Right renal pelvis (tissue), 4 donors: ENCODE measurements at regions not wholly inside any gene's neighbourhood (a gene's known extent, or its start where the extent isn't known, plus 50 kb on each side); places are given as distances from the start of the nearest gene placed in this dataset.

Experiments
- DNase-seq, 4 donors: peaks; one replicate each; pipeline ENCODE4 v3.0.0-alpha.2; 2013; ENCODE audit warnings: low read depth in 4 of 4, low spot score in 3 of 4, missing footprints in 1 of 4

DNA sequence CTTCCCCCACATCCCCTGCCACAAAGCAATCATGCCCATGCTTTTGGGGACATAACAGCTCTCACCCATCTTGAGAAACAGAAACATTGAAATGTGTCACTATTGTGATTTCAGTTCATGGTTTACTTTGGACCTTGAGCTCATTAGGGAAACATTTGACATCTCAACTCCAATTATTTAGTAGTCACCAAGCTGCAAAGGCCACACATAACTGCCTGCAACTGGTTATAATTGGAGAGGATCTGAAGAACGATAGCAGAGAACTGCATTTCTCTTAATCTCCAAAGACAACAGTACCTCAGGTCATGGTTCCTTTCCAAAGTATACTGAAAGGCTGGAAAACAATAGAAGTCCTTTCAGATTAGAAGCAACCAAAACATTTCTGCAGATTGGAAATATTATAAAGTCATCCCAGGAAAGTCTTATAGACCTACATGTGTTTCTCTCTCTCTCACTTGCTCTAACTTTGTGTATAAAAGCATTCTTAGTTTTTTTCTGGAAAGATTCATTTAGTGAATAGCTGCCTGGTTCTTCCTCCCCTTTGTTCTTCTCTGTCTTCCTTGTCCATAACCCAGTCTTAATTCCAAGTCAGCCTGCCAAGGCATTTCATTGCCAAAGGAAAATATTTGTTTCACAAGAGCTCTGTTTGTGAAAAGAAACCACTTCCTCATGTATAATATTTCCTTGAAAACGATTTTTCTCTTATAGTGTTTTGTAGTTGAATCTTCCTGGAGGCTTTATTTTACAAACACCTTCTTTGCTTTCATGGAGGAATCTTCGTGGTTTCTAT lies 426.8 kb downstream of the ADGRL2 start:
- no peak for DNase-seq

DNA sequence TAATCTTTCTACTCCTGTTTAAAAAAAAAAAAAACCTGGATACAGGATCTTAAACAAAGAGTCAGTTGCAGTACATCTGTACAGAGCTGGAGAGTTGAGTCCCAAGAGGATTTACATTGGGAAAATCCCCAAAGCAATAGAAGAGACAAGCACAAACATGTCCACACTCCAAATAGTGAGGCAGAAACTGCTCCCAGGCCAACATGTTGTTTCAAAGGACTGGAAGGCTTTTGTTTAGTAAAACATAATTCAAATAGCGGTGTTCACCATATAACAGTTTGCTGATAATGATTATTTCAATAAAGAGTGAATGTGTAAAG lies 425.4 kb downstream of the ADGRL2 start:
- DNase-seq = no peak

DNA sequence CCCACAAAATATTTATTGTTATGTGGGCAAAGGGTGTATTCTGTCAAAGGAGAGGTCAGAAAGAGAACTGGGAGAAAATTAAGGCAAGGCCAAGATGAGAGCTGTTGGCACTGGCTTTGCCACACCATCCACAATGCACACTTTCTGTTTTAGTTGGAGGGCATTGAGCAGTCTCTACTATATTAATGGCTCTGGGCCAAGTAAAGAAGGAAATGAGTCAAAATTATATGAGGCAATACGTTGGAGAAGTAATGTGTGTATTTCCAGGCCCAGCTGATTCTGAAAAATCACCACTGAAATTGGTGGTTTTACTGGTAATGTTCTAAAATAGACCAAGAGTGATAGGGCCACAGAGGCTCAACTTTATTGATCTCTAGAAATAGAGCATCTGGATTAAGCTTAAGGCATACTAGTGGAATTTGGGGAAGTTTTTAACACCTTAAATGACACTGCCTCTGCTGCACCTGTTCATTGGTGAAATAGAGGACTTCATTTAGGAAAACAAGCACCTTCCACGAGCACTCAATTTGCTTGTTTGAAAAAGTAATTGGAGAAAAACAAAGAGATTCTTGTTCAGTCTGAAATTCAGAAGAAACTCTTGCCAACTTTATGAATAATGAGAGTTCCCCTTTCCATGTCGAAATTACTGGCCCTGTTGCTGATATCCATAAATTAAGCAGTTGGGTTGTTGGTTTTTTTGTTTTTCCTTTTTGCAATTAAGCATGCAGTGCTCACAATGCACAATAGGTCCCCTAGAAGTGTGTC lies 424.9 kb downstream of the ADGRL2 start:
- DNase-seq = no peak

DNA sequence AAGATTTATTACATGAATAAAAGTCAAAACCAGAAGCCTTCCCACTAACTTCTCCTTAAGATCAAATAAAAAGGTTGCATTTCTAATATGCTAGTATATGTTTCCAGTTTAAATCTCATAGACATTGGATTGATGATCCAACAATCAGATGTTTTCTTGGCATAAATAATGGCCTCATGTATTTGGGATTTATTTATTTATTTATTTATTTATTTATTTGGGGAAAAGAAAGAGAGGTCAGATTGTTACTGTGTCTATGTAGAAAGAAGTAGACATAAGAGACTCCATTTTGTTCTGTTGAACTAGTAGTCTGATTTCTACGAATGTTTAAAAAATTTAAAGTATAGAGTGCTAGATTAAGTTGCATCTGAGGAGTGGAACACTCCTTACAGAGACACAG lies 422.4 kb downstream of the ADGRL2 start:
- DNase-seq = no peak

DNA sequence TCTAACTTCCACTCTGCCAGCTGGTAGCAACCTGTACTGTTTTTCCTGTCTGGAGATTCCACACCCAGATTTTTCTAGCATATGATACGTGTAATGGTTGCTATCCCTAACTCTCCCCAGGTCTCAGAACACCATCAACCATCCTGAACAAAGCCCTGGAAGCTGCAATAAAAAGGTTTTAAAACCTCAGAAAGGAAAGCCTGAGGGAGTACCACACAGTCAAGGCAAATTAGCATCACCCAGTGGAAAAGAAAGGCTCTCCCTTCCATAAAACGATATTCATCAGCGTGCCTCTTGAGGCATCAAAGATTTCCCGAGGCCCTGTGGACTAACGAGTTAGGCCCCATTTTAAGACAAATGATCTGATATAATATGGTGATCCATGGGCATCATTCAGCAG lies 421.0 kb downstream of the ADGRL2 start:
- no peak for DNase-seq

DNA sequence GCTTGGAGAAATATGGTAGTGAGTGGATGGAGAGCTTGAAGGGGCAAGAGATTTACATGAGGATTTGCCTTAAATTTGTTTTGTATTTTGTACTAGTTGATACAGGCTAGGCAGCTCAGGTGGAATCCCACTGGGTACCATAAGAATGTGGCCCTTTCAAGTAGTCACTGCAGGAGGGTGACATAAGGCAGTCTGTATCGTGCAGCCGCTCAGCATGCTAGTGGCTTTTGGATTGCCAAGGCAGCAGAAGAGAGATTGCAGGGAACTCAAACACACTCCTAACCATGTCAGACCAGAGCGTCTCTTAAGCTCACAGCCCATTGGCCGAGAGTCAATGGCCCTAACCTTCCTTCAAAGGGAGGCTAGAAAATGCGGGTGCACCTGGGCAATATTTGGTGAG lies 420.0 kb downstream of the ADGRL2 start:
- no peak for DNase-seq

DNA sequence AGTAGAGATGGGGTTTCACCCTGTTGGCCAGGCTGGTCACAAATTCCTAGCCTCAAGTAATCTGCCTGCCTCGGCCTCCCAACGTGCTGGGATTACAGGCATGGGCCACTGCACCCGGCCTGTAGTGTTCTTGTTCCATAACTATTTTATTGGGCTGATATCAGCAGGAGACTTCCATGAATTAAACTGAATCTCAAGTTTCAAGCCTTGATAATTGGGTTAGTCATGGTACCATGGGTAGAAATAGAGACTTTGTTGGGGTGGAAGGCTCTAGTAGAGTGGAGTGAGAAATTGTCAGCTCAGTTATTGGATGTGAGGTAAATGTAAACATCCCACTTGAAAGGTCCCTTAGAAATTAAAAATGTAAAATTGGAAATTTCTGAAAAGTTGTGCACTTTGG lies 419.1 kb downstream of the ADGRL2 start:
- no peak for DNase-seq

DNA sequence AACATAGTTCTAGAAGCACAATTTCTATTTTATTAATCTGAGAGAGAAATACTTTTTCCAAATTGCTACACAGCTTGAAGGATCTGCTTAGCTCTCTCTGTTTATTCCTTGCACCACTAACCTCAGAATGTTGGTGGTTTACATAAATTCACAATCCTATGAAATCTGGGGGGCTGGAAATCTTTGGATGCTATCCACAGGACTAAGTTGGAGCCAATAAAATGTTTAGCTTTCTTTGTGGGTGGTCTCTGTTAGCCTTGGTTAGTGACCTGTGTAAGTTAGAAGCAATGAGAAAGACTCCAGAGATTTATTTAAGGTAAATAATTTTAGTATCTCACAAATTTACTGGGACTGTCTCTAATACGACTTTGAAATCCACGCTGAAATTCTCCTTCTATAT lies 418.1 kb downstream of the ADGRL2 start:
- DNase-seq = no peak

DNA sequence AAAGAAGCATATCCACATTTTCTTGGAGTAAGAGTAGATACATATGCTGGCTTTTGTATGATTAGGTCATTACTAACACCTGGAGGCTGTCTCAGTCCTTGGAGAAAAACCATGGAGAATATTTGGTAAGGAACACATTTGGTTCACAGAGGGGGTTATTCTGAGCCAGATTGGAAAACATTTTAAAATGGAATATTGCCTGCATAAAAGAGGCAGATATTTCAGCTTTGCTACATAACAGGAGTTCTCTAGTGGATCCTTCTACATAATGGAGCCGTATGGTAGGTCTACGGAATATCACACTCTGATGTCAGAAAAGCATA lies 415.1 kb downstream of the ADGRL2 start:
- DNase-seq = no peak

DNA sequence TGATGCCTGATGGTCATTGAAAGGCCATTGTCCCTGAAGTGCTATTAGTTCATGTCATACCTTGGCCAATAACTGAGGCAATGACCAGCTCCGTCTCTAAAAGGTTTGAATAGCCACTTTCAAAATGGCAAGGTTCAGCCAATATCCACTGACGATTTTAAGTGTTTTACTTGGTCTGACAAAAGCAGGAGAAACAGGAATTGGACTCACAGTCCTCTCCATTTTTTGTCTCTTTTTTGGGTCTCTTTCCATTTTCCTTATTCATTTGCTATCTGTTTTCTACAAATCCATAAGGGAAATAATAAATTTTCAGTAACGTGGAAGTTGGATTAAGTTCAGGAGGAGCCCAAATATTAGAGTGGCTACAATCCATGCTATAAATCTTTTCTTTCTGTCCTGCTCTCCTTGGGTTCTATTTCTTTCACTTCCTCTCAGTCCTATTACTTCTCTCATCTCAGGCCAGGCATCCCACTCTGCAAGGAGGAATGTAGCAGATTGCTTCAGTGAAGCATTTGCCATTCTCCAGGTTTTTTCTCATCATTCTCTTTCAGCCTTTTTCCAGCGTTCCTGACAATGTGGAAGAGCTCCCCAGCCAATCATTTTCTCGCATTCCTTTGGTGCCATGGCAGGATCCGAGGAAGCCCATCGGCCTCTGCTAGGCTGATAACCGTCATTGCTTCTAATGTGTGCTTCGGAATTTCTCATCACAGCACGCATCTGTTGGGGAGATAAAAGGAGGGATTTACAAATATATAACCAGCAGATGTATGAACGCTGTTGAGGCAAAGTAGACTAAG lies 414.5 kb downstream of the ADGRL2 start:
- DNase-seq = no peak

DNA sequence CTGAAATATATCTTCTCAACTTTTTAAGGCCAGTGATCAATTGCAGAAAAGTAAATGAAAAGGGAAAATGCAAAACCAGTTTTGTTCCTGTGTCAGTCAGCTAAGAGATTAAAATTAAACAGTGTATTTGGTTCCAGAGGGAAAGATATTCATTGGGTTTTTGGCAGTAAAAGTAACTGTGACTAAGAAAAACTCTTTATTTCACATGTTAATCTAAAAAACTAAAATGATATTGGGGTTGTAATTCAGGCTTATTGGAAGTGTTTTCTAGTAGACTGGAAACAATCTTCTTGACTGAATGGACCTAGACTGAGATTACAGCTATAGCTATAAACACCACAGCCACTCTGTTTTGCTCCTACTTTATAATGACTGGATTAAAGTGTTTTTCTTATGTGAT lies 413.9 kb downstream of the ADGRL2 start:
- no peak for DNase-seq

DNA sequence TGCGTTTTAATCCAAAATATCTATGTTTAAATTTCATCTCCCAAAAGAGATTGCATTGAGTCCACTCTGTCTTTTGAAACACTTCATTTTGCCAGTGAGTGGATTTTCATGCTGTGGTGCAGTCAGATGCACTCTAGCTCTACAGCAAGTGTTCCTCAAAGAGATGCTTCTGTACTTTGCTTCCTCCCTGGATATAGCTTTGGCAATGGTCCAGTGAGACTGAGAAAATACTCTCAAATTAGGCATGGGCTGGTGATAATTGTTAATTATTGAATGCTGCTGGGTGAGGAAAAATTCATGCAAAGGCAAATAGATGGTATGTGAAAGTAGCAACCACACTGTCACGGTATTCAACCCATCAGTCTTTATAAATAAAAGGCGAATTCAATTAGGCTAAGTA lies 396.9 kb downstream of the ADGRL2 start:
- no peak for DNase-seq

DNA sequence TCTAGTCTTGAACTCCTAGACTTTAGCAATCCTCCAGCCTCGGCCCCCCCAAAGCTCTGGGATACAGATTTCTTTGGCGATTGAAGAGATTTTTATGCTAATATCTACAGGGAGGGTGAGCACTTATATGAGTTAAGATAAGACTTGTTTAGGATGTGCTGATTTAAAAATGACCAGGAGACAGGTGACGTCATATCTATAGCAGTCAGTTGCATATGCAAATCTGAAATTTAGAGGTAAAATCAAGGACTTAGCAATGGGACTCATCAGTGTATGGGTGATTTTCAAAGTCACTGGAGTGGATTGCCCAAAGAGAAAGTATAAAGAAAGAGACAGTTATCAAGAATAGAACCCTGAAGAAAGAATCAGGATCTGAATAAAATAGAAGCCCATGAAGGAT lies 394.5 kb downstream of the ADGRL2 start:
- no peak for DNase-seq

DNA sequence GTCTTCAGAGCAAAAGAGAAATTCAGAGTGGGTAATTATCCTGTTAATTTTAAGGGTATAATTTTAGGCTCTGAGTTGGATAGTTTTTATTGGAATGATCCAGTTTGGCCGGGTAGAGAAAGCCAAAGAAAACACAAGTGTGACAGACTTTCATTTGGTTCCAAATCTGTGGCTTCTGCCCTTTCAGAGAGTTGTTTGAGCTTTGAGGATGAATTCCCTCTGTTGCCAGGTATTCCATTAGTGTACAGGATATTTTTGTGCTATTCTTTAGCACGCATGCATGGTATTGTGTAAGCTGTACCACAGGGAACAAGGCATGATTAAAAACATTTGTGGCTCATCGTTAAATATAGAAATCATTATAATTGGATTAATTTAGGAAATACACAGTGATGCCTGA lies 384.4 kb downstream of the ADGRL2 start:
- no peak for DNase-seq

DNA sequence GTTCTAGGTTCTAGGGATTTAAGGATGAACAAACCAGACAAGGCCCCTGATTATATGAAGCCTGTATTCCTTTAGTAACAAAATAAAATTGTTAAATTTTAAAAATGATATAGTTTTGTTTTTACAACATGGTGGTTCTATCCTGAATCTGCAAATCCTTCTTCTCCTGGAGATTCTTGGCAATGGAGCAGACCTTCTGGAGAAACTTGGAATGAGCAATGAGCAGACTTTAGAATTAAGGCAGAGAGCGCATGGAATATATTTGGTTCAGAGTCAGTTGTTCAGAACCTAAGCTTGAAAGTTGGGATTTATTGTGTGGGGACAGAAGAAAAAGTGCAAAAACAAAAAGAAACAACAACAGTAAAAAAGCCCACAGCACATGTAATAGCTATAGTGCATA lies 381.1 kb downstream of the ADGRL2 start:
- DNase-seq = no peak

DNA sequence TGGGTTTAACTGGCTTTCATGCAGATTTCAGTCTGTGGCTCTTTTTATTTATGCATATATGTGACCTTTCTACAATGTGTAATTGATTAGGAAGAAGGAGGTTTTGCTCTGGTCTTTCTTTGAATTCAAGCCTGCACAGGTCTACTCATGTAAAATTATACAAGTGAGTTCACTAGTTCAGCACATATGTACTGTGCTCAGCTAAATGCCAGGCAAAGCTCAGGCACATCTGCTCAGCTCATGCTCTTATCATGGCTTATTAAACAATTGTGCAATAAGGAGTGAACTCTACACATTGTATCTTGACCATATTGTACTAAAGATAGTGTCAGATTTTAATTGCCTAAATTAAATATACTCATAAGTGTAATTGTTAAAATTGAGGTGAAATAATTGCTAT lies 378.4 kb downstream of the ADGRL2 start:
- no peak for DNase-seq

DNA sequence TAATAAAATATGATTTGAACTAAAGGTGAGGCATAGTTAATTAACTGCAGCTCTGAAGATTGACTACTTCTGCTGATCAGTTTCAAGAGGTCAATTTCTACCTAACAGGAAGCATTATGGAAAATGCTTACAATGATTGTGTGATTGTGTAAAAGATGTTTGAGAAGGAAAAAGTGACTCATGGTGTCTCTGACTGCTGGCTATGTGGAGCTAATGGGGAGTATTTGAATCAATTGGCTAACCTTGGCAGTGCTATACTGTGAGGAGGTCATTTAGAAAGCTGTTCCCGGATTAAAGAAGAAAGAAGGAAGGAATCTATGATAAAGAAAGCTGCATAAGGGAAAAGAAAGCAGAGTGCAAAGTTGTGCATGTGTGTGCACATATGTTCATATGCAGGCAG lies 376.5 kb downstream of the ADGRL2 start:
- DNase-seq = no peak

DNA sequence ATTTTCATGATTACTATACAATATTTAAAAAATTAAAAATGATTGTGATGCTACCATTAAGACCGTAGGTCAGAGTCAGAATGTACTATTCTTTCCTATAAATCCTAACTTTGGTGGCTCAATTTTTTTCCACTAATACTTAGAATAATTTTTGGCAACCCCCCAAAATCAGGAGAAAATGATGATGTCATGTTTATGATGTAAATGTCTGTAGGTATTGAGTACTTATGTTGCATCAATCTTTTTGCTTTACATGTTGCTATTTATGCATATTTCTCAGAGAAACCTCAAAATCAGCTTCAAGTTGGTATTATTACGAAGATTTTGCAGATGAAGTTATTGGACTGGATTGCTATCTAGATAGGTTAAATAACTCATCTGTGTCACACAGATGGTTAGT lies 371.2 kb downstream of the ADGRL2 start:
- DNase-seq = no peak

DNA sequence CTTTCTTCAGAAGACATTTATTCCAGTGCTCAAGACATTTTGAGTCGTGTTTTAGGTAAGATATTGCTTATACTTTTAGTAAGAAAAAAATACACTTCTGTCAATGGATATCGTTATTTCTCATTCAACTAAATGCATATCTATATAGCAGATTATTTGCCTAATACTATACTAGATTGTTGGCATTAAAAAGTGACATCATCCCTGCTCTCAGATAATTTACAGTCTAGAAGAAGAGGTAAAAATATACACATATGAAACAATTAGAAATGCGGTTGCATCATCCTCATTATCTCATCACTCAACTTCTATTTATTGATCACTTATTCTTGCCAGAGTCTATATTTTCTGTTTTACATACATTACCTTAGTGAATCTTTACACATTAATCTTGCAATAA lies 367.7 kb downstream of the ADGRL2 start:
- DNase-seq = no peak

DNA sequence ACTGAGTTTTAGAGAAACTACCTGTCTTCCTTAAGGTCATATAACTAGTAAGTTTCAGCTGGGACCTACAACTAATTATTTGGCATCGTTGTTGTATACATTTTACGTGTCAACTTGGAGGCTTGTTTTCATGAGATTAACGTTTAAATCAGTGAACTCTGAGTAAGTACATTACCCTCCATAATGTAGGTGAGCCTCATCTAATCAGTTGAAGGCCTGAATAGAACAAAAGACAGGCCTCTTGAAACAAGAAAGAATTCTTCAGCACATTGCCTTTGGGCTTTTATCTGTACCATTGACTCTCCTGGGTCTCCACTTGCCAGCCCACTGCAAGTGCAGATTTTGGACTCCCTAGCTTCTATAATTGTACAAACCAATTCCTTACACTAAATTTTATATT lies 364.6 kb downstream of the ADGRL2 start:
- DNase-seq = no peak

DNA sequence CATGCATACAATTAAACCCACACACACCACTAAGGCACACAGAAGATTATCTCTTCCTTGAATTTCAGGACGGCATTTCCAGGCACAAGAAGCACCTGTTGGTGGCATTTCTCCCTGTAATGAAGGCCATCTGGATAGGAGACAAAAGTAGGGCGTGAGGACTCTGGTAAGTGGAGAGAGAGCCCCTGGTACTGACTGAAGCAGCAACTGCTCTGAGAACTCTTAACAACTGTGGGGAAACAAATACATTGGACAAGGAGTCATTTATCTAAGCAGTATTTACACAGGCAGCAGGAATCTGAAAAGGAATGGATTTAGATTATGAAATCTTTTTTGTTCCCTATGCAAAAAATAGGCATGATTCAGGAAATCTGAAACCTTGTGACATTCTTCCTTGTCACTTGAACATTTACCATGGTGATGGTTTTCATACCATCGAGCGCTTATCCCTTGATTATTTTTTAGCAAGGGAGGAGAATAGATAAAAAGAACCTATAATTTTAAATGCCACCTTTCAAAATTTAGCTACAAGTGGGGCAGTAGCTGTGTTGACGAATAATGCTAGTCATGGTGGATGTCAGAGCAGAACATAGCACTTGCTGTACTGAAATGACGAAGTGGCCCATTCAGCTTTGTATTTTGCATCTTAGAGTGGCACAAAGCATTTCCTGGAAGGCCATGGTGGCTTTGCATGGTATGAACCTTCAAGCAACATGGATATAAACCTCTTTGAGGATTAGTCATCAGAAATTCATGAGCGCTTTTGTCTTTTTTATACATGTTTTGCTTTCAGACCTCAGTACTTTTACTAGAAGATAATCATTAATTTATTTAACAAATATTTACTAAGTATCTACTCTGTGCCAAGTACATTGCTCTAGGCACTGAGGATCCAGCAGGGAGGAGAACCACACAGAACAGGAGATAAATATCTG lies 362.0 kb downstream of the ADGRL2 start:
- no peak for DNase-seq
